Lower leg skin (tissue), 4 donors: ENCODE measurements at regions not wholly inside any gene's neighbourhood (a gene's known extent, or its start where the extent isn't known, plus 50 kb on each side); places are given as distances from the start of the nearest gene placed in this dataset.

ENCODE experiments used
- DNase-seq, 2 donors: peaks; one replicate each; pipeline ENCODE4 v3.0.0-alpha.2; 2019; ENCODE audit warnings: low spot score in 2 of 2
- H3K4me3 ChIP-seq: fragments of 200-600 bp; sonication (generic); 2 replicates; pipeline ENCODE4 v1.5.1; 2017; ENCODE audit warnings: mild to moderate bottlenecking, low read depth; ENCODE audit not compliant: poor library complexity, severe bottlenecking
- POLR2A ChIP-seq, 2 donors: fragments of 450-650 bp; IDR thresholded peaks; one replicate each; pipeline ENCODE4 v1.6.1; 2016 to 2017; ENCODE audit warnings: antibody characterized with exemption in 2 of 2, mild to moderate bottlenecking in 1 of 2, moderate library complexity in 1 of 2
- WGBS, 2 donors: methylation state at CpG; one replicate each; pipeline ENCODE4 v1.1.5; 2018; 5-methylcytosine and 5-hydroxymethylcytosine counted together
- intact Hi-C: fragments of 100-400 bp; cut with DNase I; formaldehyde crosslinking; loops from one replicate; pipeline ENCODE4 v1.15.0; 2023; ENCODE audit warnings: low total_unique reads
- TF ChIP-seq, protein P1 (sequence below), 3 donors: fragments of 450-650 bp; IDR thresholded peaks; one replicate each; pipeline ENCODE4 v1.5.1; 2016; ENCODE audit warnings: antibody characterized with exemption in 3 of 3, mild to moderate bottlenecking in 3 of 3, moderate library complexity in 2 of 3

DNA sequence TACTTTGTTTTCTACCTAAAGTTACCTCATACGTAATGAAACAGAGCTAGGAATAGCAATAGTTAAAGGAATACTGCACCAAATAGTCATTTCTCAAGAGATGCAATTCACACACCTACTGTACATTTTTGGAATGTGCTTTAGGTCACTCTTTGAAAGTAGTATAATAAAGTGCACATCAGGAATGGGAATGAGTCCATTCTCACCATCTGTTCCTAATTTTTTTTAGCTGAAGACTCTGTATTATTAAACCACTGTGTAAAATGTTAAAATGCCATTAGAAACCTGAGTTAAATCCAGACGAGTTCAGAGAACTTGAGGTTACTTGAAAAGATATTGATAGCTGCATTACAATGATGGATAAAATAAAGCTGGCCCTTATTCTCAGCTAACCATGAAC lies 51.9 kb upstream of the EPHA7 start:
- no peak for DNase-seq
- no peak overlapping the region for H3K4me3 ChIP-seq
- intact Hi-C loops, result loop anchor here (5.0 kb wide), 1 partner anchor 1724 kb away; no protein-coding TSS in a partner anchor
- 56 to 58% methylated on average over 2 of the region's 2 CpGs for WGBS, 2 donors
- TF ChIP-seq, protein P1, sequence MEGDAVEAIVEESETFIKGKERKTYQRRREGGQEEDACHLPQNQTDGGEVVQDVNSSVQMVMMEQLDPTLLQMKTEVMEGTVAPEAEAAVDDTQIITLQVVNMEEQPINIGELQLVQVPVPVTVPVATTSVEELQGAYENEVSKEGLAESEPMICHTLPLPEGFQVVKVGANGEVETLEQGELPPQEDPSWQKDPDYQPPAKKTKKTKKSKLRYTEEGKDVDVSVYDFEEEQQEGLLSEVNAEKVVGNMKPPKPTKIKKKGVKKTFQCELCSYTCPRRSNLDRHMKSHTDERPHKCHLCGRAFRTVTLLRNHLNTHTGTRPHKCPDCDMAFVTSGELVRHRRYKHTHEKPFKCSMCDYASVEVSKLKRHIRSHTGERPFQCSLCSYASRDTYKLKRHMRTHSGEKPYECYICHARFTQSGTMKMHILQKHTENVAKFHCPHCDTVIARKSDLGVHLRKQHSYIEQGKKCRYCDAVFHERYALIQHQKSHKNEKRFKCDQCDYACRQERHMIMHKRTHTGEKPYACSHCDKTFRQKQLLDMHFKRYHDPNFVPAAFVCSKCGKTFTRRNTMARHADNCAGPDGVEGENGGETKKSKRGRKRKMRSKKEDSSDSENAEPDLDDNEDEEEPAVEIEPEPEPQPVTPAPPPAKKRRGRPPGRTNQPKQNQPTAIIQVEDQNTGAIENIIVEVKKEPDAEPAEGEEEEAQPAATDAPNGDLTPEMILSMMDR (IDR thresholded peaks at IDR 0.05), result no peak
- no peak for TF ChIP-seq POLR2A (IDR thresholded peaks at IDR 0.05)
